Stimulated activated CD4-positive, alpha-beta T cell treated with anti-CD3 and anti-CD28 coated beads, Interleukin-1b, Interleukin-23, amount 100 ng/mL, for 48 hours (primary cell): ENCODE measurements at regions not wholly inside any gene's neighbourhood (a gene's known extent, or its start where the extent isn't known, plus 50 kb on each side); places are given as distances from the start of the nearest gene placed in this dataset.

Experiments used
- DNase-seq: peaks from one replicate; pipeline ENCODE4 v3.0.0-alpha.2; 2020

GRCh38 chr1:184329245-184329953 lies 57.4 kb upstream of the C1orf21 start:
- no peak for DNase-seq

GRCh38 chr1:184329962-184330868 lies 56.6 kb upstream of the C1orf21 start:
- DNase-seq, result no peak

DNA sequence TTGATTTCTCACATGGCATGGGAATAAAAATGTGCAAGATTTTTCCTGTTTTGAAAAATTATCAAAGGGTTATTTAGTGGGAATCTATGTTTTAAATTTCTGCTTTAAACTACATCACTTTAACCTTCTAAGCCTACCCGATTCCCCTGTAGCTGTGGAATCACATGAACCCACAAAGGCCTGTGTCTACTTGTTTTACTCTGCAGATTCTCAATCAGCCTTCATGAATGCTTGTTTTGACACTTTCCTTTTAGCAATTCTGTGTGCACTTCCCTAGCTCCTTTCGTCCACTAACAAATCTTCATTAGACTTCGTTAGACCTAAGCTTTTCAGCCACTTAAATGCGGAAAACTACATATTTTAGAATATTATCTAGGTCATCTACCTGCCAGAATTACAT lies 56.0 kb upstream of the C1orf21 start:
- no peak for DNase-seq
